H9 (cell line): ENCODE measurements at regions not wholly inside any gene's neighbourhood (a gene's known extent, or its start where the extent isn't known, plus 50 kb on each side); places are given as distances from the start of the nearest gene placed in this dataset.

Experiments used
- DNase-seq: peaks from one replicate; pipeline ENCODE4 v3.0.0-alpha.2; 2017
- H2AFZ ChIP-seq: one replicate; pipeline ENCODE4 v1.6.1; 2013; ENCODE audit warnings: mild to moderate bottlenecking, low read length, control low read depth, moderate library complexity
- H2AK5ac ChIP-seq: 2 replicates; pipeline ENCODE4 v1.6.1; 2013; ENCODE audit warnings: low read length, control low read depth, mixed read lengths; ENCODE audit not compliant: insufficient read length
- H2BK120ac ChIP-seq: one replicate; pipeline ENCODE4 v1.6.1; 2013; ENCODE audit warnings: low read depth, mild to moderate bottlenecking, low read length, control low read depth, inconsistent platforms; ENCODE audit not compliant: poor library complexity, severe bottlenecking
- H2BK12ac ChIP-seq: 2 replicates; pipeline ENCODE4 v1.6.1; 2013; ENCODE audit warnings: low read length, control low read depth, mixed read lengths, low read depth; ENCODE audit not compliant: insufficient read length
- H2BK15ac ChIP-seq: 2 replicates; pipeline ENCODE4 v1.6.1; 2013; ENCODE audit warnings: low read depth, low read length, control low read depth
- H2BK20ac ChIP-seq: one replicate; pipeline ENCODE4 v1.6.1; 2013; ENCODE audit warnings: low read depth, mild to moderate bottlenecking, low read length, control low read depth, inconsistent platforms; ENCODE audit not compliant: poor library complexity, severe bottlenecking
- H2BK5ac ChIP-seq: 2 replicates; pipeline ENCODE4 v1.6.1; 2013; ENCODE audit warnings: low read length, control low read depth, mixed read lengths; ENCODE audit not compliant: insufficient read length
- H3K14ac ChIP-seq: 2 replicates; pipeline ENCODE4 v1.6.1; 2013; ENCODE audit warnings: low read length, control low read depth; ENCODE audit not compliant: insufficient read depth
- H3K18ac ChIP-seq: 2 replicates; pipeline ENCODE4 v1.6.1; 2013; ENCODE audit warnings: low read depth, mild to moderate bottlenecking, mixed read lengths, low read length, control low read depth; ENCODE audit not compliant: insufficient read length
- H3K23ac ChIP-seq: 2 replicates; pipeline ENCODE4 v1.6.1; 2013; ENCODE audit warnings: low read length, control low read depth, mixed read lengths, low read depth; ENCODE audit not compliant: insufficient read length
- H3K23me2 ChIP-seq: 2 replicates; pipeline ENCODE4 v1.6.1; 2013; ENCODE audit warnings: low read depth, mild to moderate bottlenecking, mixed read lengths, low read length, control low read depth; ENCODE audit not compliant: insufficient read length, poor library complexity, severe bottlenecking
- H3K27ac ChIP-seq: 2 replicates; pipeline ENCODE4 v1.5.1; 2013; ENCODE audit warnings: low read length, control low read depth, mixed read lengths, low read depth; ENCODE audit not compliant: insufficient read length
- H3K27me3 ChIP-seq: 2 replicates; pipeline ENCODE4 v1.6.1; 2013; ENCODE audit warnings: low read length, control low read depth, inconsistent platforms; ENCODE audit not compliant: insufficient read depth
- H3K4ac ChIP-seq: 2 replicates; pipeline ENCODE4 v1.6.1; 2013; ENCODE audit warnings: low read depth, mild to moderate bottlenecking, control low read depth, inconsistent platforms, low read length, moderate library complexity
- H3K4me1 ChIP-seq: 2 replicates; pipeline ENCODE4 v1.6.1; 2013; ENCODE audit warnings: low read length, control low read depth, inconsistent platforms; ENCODE audit not compliant: insufficient read depth
- H3K4me2 ChIP-seq: 2 replicates; pipeline ENCODE4 v1.6.1; 2013; ENCODE audit warnings: low read length, control low read depth, mixed read lengths; ENCODE audit not compliant: insufficient read length, insufficient read depth
- H3K56ac ChIP-seq: 2 replicates; pipeline ENCODE4 v1.6.1; 2013; ENCODE audit warnings: low read depth, mild to moderate bottlenecking, mixed read lengths, low read length, control low read depth; ENCODE audit not compliant: insufficient read length
- H3K79me1 ChIP-seq: 2 replicates; pipeline ENCODE4 v1.6.1; 2013; ENCODE audit warnings: low read depth, mild to moderate bottlenecking, moderate library complexity, low read length, control low read depth, inconsistent platforms; ENCODE audit not compliant: insufficient read depth, poor library complexity, severe bottlenecking
- H3K79me2 ChIP-seq: 2 replicates; pipeline ENCODE4 v1.6.1; 2013; ENCODE audit warnings: low read length, control low read depth, inconsistent platforms; ENCODE audit not compliant: insufficient read depth
- H3K9ac ChIP-seq: 2 replicates; pipeline ENCODE4 v1.6.1; 2013; ENCODE audit warnings: low read length, control low read depth, mixed read lengths; ENCODE audit not compliant: insufficient read length; ENCODE audit errors: extremely low read depth
- H3K9me3 ChIP-seq: one replicate; pipeline ENCODE4 v1.6.1; 2013; ENCODE audit warnings: low read depth, low read length, inconsistent platforms; ENCODE audit not compliant: control insufficient read depth
- H3T11ph ChIP-seq: one replicate; pipeline ENCODE4 v1.6.1; 2013; ENCODE audit warnings: mild to moderate bottlenecking, low read length, control low read depth, inconsistent platforms
- H4K20me1 ChIP-seq: one replicate; pipeline ENCODE4 v1.6.1; 2013; ENCODE audit not compliant: control insufficient read depth, insufficient read length, insufficient read depth
- H4K5ac ChIP-seq: 2 replicates; pipeline ENCODE4 v1.6.1; 2013; ENCODE audit warnings: low read depth, mild to moderate bottlenecking, mixed read lengths, low read length, control low read depth; ENCODE audit not compliant: insufficient read length
- H4K8ac ChIP-seq: replicated peaks from 2 replicates; pipeline ENCODE4 v1.6.1; 2013; ENCODE audit warnings: low read length, control low read depth, mixed read lengths, low read depth; ENCODE audit not compliant: insufficient read length
- H4K91ac ChIP-seq: 2 replicates; pipeline ENCODE4 v1.6.1; 2013; ENCODE audit warnings: low read depth, mild to moderate bottlenecking, moderate library complexity, mixed read lengths, low read length, control low read depth; ENCODE audit not compliant: insufficient read length
- H3K27ac Mint-ChIP-seq, 3 experiments: 2 replicates in 2 of 3; 3 replicates in 1 of 3; pipeline ENCODE4 v1.8.0; 2020 to 2021; ENCODE audit warnings: mixed read lengths in 3 of 3, mild to moderate bottlenecking in 1 of 3, moderate library complexity in 1 of 3
- H3K27me3 Mint-ChIP-seq: 2 replicates; pipeline ENCODE4 v1.8.0; 2021; ENCODE audit warnings: low read depth, mild to moderate bottlenecking, moderate library complexity, mixed read lengths
- H3K36me3 Mint-ChIP-seq, 3 experiments: 2 replicates in 2 of 3; 3 replicates in 1 of 3; pipeline ENCODE4 v1.8.0; 2020 to 2021; ENCODE audit warnings: low read depth in 3 of 3, mixed read lengths in 3 of 3; ENCODE audit not compliant: insufficient read depth in 1 of 3
- H3K4me1 Mint-ChIP-seq, 2 experiments: 2 replicates each; pipeline ENCODE4 v1.8.0; 2020; ENCODE audit warnings: mixed read lengths in 2 of 2
- H3K4me3 Mint-ChIP-seq, 2 experiments: 2 replicates in 1 of 2; 3 replicates in 1 of 2; pipeline ENCODE4 v1.8.0; 2020 to 2021; ENCODE audit warnings: mild to moderate bottlenecking in 2 of 2, mixed read lengths in 2 of 2, moderate library complexity in 1 of 2
- H3K9me3 Mint-ChIP-seq, 2 experiments: 2 replicates in 1 of 2; 3 replicates in 1 of 2; pipeline ENCODE4 v1.8.0; 2020; ENCODE audit warnings: mild to moderate bottlenecking in 2 of 2, mixed read lengths in 2 of 2, moderate library complexity in 1 of 2
- WGBS: extraction: QIAGEN DNeasy Blood & Tissue Kit; methylation state at CpG from one replicate; pipeline ENCODE4 v1.1.7; 2013; ENCODE audit warnings: missing lambda C conversion rate, low lambda C conversion rate, mixed read lengths; ENCODE audit not compliant: insufficient read length; ENCODE audit errors: extremely low coverage; 5-methylcytosine and 5-hydroxymethylcytosine counted together
- TF ChIP-seq, protein P1 (sequence below): fragments of 200-600 bp; sonication (generic); conservative IDR thresholded peaks from 3 replicates; pipeline ENCODE4 v1.8.0; 2021; ENCODE audit warnings: antibody characterized with exemption, mild to moderate bottlenecking

DNA sequence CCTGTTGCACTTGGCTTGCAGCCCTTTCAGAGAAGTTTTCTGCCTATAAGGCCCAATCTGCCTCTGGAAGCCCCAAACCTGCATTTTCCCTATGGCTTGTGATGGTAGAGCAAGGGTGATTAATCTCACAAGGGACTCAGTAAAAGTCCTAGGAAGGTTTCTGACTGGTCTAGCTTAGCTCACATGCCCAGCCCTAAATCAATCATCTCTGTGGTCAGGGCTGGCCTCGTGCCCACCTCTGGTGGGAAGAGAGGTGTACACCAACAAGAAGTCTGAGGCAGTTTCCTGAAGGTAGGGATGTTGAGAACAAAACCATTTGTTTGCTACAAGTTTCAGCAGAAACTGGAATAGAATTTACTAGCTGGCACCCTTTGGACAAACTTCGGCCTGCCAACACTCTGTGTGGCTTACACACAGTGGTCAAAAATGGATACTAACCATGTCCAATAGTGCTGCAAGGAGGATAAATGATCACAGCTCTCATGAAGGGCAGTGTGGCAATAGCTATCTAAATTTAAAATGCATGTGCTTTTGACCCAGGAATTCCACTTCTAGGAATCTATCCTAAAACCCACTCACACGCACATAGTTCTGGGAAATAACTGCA, 96.4 kb downstream of the EN1 start:
- H3K27ac ChIP-seq, result no peak overlapping the region
- no peak overlapping the region for H2BK120ac ChIP-seq
- H3K4me2 ChIP-seq, result no peak overlapping the region
- Mint-ChIP-seq H3K27ac (no peak overlapping the region), H3K27me3 (peaks cover 12% of the 10 kb centered on the region), H3K9me3 (peaks cover 0 to 4% of the 10 kb centered on the region in 2 experiments; a peak in 3 of 5 replicates), H3K4me3 (no peak overlapping the region), H3K4me1 (peaks cover 8% of the 10 kb centered on the region in 2 experiments), H3K36me3 (peaks cover 0 to 3% (median 3%) of the 10 kb centered on the region in 3 experiments; a peak in 3 of 7 replicates)
- H3K14ac ChIP-seq, result no peak overlapping the region
- no peak overlapping the region for H2BK12ac ChIP-seq
- H2BK15ac ChIP-seq, result no peak overlapping the region
- H3K9me3 ChIP-seq, result no peaks in the 10 kb centered on the region
- no peak overlapping the region for H4K5ac ChIP-seq
- no peak overlapping the region for H3K9ac ChIP-seq
- no peak overlapping the region for H4K8ac ChIP-seq
- H3K27me3 ChIP-seq, result no peaks in the 10 kb centered on the region
- H2AK5ac ChIP-seq, result no peak overlapping the region
- no peaks in the 10 kb centered on the region for H3K4me1 ChIP-seq
- no peak overlapping the region for H3T11ph ChIP-seq
- no peaks in the 10 kb centered on the region for H3K79me1 ChIP-seq
- no CpG with 5 or more reads among the region's 3 CpGs for WGBS
- no peak overlapping the region for H2BK5ac ChIP-seq
- no peak overlapping the region for H3K23ac ChIP-seq
- no peaks in the 10 kb centered on the region for H3K23me2 ChIP-seq
- TF ChIP-seq, protein P1, sequence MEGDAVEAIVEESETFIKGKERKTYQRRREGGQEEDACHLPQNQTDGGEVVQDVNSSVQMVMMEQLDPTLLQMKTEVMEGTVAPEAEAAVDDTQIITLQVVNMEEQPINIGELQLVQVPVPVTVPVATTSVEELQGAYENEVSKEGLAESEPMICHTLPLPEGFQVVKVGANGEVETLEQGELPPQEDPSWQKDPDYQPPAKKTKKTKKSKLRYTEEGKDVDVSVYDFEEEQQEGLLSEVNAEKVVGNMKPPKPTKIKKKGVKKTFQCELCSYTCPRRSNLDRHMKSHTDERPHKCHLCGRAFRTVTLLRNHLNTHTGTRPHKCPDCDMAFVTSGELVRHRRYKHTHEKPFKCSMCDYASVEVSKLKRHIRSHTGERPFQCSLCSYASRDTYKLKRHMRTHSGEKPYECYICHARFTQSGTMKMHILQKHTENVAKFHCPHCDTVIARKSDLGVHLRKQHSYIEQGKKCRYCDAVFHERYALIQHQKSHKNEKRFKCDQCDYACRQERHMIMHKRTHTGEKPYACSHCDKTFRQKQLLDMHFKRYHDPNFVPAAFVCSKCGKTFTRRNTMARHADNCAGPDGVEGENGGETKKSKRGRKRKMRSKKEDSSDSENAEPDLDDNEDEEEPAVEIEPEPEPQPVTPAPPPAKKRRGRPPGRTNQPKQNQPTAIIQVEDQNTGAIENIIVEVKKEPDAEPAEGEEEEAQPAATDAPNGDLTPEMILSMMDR, result no peak
- H4K20me1 ChIP-seq, result no peaks in the 10 kb centered on the region
- DNase-seq, result no peak
- no peaks in the 10 kb centered on the region for H3K79me2 ChIP-seq
- no peak overlapping the region for H2AFZ ChIP-seq
- H3K56ac ChIP-seq, result no peak overlapping the region
- H4K91ac ChIP-seq, result no peak overlapping the region
- H3K18ac ChIP-seq, result no peak overlapping the region
- no peak overlapping the region for H2BK20ac ChIP-seq
- no peak overlapping the region for H3K4ac ChIP-seq
